HG02798 (cell line): ENCODE measurements at regions not wholly inside any gene's neighbourhood (a gene's known extent, or its start where the extent isn't known, plus 50 kb on each side); places are given as distances from the start of the nearest gene placed in this dataset.
"Not testable (repeated sequence)": the region's sequence is repeated elsewhere in the genome, so short reads cannot be mapped to it uniquely, and the experiment has no call there.

ENCODE experiments used
- ATAC-seq: cut with Tn5 transposase; IDR thresholded peaks from one replicate; pipeline ENCODE4 v1.9.1; 2021; ENCODE audit warnings: mild to moderate bottlenecking; ENCODE audit not compliant: unreplicated experiment, poor library complexity

- ATAC-seq: no peak
Measured at GRCh38 chr6:22737331-22737730, 168.0 kb downstream of the HDGFL1 start.

- ATAC-seq: no peak
Measured at GRCh38 chr6:22738194-22738593, 168.8 kb downstream of the HDGFL1 start.

- ATAC-seq: no peak
Measured at GRCh38 chr6:22747571-22747970, 178.2 kb downstream of the HDGFL1 start.

- no peak for ATAC-seq
Measured at GRCh38 chr6:22748681-22749080, 179.3 kb downstream of the HDGFL1 start.

GRCh38 chr6:22749696-22750095 lies 180.3 kb downstream of the HDGFL1 start:
- no peak for ATAC-seq

GRCh38 chr6:22751223-22751622 lies 181.9 kb downstream of the HDGFL1 start:
- ATAC-seq: no peak

- ATAC-seq: no peak
Measured at GRCh38 chr6:22752522-22752921, 183.2 kb downstream of the HDGFL1 start.

GRCh38 chr6:22754061-22754460 lies 184.7 kb downstream of the HDGFL1 start:
- ATAC-seq: no peak

- ATAC-seq: no peak
Measured at GRCh38 chr6:22755605-22756004, 186.2 kb downstream of the HDGFL1 start.

- no peak for ATAC-seq
Measured at GRCh38 chr6:22756365-22756764, 187.0 kb downstream of the HDGFL1 start.

- no peak for ATAC-seq
Measured at GRCh38 chr6:22764496-22764895, 195.1 kb downstream of the HDGFL1 start.

- ATAC-seq: no peak
Measured at GRCh38 chr6:22765015-22765414, 195.6 kb downstream of the HDGFL1 start.

GRCh38 chr6:22766979-22767378 lies 197.6 kb downstream of the HDGFL1 start:
- ATAC-seq: no peak

- no peak for ATAC-seq
Measured at GRCh38 chr6:22770054-22770453, 200.7 kb downstream of the HDGFL1 start.

- ATAC-seq: no peak
Measured at GRCh38 chr6:22774129-22774528, 204.8 kb downstream of the HDGFL1 start.

- not testable (repeated sequence) for ATAC-seq
Measured at GRCh38 chr6:22778438-22778837, 209.1 kb downstream of the HDGFL1 start.

GRCh38 chr6:22779062-22779461 lies 209.7 kb downstream of the HDGFL1 start:
- ATAC-seq: no peak

GRCh38 chr6:22783931-22784330 lies 214.6 kb downstream of the HDGFL1 start:
- ATAC-seq: no peak

- no peak for ATAC-seq
Measured at GRCh38 chr6:22784601-22785410, 215.4 kb downstream of the HDGFL1 start.

GRCh38 chr6:22788038-22788437 lies 218.7 kb downstream of the HDGFL1 start:
- no peak for ATAC-seq

- ATAC-seq: no peak
Measured at GRCh38 chr6:22789315-22789714, 219.9 kb downstream of the HDGFL1 start.

GRCh38 chr6:22794844-22795243 lies 225.5 kb downstream of the HDGFL1 start:
- ATAC-seq: no peak
